Thoracic aorta (tissue), 2 donors: ENCODE measurements at regions not wholly inside any gene's neighbourhood (a gene's known extent, or its start where the extent isn't known, plus 50 kb on each side); places are given as distances from the start of the nearest gene placed in this dataset.

Experiments used
- ATAC-seq: fragments of 150-250 bp; one replicate; pipeline ENCODE4 v1.8.0; 2017; ENCODE audit warnings: low read depth; ENCODE audit not compliant: insufficient number of reproducible peaks, low FRiP score
- DNase-seq: peaks from one replicate; pipeline ENCODE4 v3.0.0-alpha.2; 2020; ENCODE audit warnings: low spot score
- H3K27ac ChIP-seq, 2 donors: fragments of 200-600 bp; sonication (generic); 1 replicate in 1 of 2; 2 replicates in 1 of 2; pipeline ENCODE4 v1.5.1; 2016; ENCODE audit warnings: mild to moderate bottlenecking in 2 of 2, moderate library complexity in 2 of 2
- H3K27me3 ChIP-seq: fragments of 200-600 bp; sonication (generic); replicated peaks from 2 replicates; pipeline ENCODE4 v1.6.0; 2016; ENCODE audit warnings: mild to moderate bottlenecking; ENCODE audit not compliant: insufficient read depth
- H3K36me3 ChIP-seq: fragments of 200-600 bp; sonication (generic); one replicate; pipeline ENCODE4 v1.5.1; 2016
- H3K4me1 ChIP-seq, 2 donors: fragments of 200-600 bp; sonication (generic); 1 replicate in 1 of 2; 2 replicates in 1 of 2; pipeline versions ENCODE4 v1.5.1 to v1.6.0; 2016; ENCODE audit warnings: low read depth in 2 of 2, mild to moderate bottlenecking in 1 of 2; ENCODE audit not compliant: control insufficient read depth in 1 of 2
- H3K4me3 ChIP-seq: fragments of 200-600 bp; sonication (generic); 2 replicates; pipeline ENCODE4 v1.5.1; 2016; ENCODE audit warnings: mild to moderate bottlenecking
- H3K9me3 ChIP-seq: fragments of 200-600 bp; sonication (generic); 2 replicates; pipeline ENCODE4 v1.5.1; 2016
- TF ChIP-seq, protein P1 (sequence below): fragments of 200-600 bp; sonication (generic); IDR thresholded peaks from one replicate; pipeline ENCODE4 v1.5.1; 2019; ENCODE audit warnings: antibody characterized with exemption

- no peaks in the 10 kb centered on the region for H3K27me3 ChIP-seq
- H3K27ac ChIP-seq: no peak overlapping the region
- H3K4me1 ChIP-seq: peaks cover 0 to 6% of the 10 kb centered on the region in 2 donors
- H3K4me3 ChIP-seq: no peak overlapping the region
- no peak for DNase-seq
- ATAC-seq: no peak
- TF ChIP-seq, protein P1, sequence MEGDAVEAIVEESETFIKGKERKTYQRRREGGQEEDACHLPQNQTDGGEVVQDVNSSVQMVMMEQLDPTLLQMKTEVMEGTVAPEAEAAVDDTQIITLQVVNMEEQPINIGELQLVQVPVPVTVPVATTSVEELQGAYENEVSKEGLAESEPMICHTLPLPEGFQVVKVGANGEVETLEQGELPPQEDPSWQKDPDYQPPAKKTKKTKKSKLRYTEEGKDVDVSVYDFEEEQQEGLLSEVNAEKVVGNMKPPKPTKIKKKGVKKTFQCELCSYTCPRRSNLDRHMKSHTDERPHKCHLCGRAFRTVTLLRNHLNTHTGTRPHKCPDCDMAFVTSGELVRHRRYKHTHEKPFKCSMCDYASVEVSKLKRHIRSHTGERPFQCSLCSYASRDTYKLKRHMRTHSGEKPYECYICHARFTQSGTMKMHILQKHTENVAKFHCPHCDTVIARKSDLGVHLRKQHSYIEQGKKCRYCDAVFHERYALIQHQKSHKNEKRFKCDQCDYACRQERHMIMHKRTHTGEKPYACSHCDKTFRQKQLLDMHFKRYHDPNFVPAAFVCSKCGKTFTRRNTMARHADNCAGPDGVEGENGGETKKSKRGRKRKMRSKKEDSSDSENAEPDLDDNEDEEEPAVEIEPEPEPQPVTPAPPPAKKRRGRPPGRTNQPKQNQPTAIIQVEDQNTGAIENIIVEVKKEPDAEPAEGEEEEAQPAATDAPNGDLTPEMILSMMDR: no peak
- no peaks in the 10 kb centered on the region for H3K36me3 ChIP-seq
- H3K9me3 ChIP-seq: no peaks in the 10 kb centered on the region
These were observed 241.9 kb upstream of the TARS1 start for GRCh38 chr5:33198836-33199235.

DNA sequence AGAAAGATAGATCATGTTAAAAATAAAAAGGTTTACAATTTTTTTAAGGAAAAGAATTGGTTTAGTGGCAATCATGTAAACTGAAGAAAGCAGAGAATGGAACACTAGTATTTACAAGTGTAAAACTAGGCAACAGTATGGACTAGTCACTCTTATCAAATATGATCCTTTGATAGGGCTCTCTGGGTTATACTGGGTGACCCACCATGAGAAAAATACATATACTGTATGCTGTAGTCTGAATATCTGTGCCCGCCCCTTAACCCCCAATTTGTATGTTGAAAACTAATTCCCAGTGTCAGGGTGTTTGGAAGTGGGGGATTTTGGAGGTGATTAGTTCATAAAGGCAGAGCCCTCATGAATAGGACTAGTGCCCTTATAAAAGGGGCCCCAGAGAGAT is 236.8 kb upstream of the TARS1 start:
- TF ChIP-seq, protein P1: no peak
- DNase-seq: no peak
- Histone ChIP-seq H3K4me1 (peaks cover 0 to 4% of the 10 kb centered on the region in 2 donors), H3K9me3 (no peaks in the 10 kb centered on the region), H3K4me3 (no peak overlapping the region), H3K27ac (no peak overlapping the region), H3K36me3 (no peaks in the 10 kb centered on the region), H3K27me3 (no peaks in the 10 kb centered on the region)
- ATAC-seq: no peak

DNA sequence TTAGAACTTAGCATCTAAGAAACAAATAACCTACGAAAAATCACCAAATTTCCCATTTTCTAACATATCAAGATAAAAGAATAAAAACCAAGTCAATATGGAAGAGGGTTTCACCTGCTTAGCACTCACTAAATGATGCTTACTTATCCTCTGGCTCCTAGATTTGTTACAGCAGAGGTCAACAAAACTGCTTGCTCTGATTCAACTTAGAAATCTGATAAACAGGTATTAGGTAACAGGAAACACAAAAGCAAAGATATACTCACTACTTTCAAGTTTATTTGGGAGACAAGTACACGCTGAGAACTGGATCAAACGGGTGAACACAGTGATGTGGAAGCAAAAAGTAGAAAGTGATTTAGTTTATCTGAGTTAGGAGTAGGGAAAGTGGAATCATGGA is 235.7 kb upstream of the TARS1 start:
- no peak overlapping the region for H3K4me3 ChIP-seq
- no peaks in the 10 kb centered on the region for H3K27me3 ChIP-seq
- peaks cover 0 to 4% of the 10 kb centered on the region in 2 donors for H3K4me1 ChIP-seq
- TF ChIP-seq, protein P1: no peak
- DNase-seq: no peak
- no peaks in the 10 kb centered on the region for H3K36me3 ChIP-seq
- no peaks in the 10 kb centered on the region for H3K9me3 ChIP-seq
- H3K27ac ChIP-seq: no peak overlapping the region
- no peak for ATAC-seq

DNA sequence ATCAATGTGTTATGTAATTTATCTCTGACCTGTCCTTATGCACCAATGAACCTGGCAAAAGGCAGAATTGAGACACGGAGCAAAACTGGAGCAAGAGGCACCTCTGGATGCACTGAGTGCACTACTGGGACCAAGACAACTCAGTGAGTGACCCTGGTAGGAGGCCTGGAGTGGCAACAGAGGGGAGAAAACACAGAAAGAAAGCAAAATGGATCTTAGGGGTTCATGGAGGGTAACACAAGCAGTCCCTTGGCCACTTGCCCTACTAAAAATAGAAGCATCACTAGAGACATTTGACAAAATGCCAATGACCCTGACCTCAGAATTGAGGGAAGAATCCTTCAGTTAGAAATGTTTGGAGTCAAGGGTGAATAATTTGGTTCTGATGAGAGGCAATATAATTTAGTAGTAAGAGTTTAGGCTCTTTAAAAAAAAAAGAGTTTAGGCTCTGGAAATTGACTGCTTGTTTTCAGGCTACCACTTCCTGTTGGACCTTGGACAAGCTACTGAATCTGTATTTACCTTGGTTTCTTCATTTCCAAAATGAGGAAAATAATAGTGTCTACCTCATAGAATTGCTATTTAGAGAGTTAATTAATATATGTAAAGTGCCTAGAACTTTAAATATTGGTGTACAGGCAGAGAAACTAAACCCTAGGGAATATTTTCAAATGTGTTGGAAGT is 234.9 kb upstream of the TARS1 start:
- no peaks in the 10 kb centered on the region for H3K27me3 ChIP-seq
- DNase-seq: no peak
- no peaks in the 10 kb centered on the region for H3K36me3 ChIP-seq
- TF ChIP-seq, protein P1: no peak
- ATAC-seq: no peak
- no peak overlapping the region for H3K4me3 ChIP-seq
- H3K4me1 ChIP-seq: peaks cover 0 to 4% of the 10 kb centered on the region in 2 donors
- H3K9me3 ChIP-seq: no peaks in the 10 kb centered on the region
- no peak overlapping the region for H3K27ac ChIP-seq

DNA sequence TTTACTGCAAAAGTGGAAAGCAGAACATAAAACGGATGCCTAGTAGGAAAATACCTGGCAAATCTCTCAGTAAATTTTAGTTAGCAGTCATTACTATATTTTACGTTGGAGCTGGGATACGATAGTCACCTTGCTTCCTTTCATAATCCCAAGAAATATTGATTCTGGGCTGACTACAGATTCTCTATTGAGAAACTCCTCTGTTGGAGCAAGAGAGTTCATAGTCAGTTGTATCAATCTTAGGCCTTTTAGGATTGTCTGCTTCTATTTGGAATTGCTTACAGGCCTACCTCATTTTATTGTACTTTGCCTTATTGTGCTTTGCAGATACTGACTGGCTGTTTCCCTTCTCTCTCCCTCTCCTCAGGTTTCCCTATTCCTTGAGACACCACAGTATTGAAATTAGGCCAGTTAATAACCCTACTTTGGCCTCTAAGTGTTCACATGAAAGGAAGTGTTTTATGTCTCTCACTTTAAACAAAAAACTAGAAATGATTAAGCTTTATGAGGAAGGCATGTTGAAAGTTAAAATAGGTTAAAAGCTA is 233.7 kb upstream of the TARS1 start:
- Histone ChIP-seq H3K9me3 (no peaks in the 10 kb centered on the region), H3K27ac (no peak overlapping the region), H3K27me3 (no peaks in the 10 kb centered on the region), H3K4me3 (no peak overlapping the region), H3K4me1 (peaks cover 0 to 4% of the 10 kb centered on the region in 2 donors), H3K36me3 (no peaks in the 10 kb centered on the region)
- TF ChIP-seq, protein P1: no peak
- no peak for DNase-seq
- ATAC-seq: no peak
